BE2C (cell line): ENCODE measurements at regions not wholly inside any gene's neighbourhood (a gene's known extent, or its start where the extent isn't known, plus 50 kb on each side); places are given as distances from the start of the nearest gene placed in this dataset.
A peak's percentile ranks its signal among the peaks of the same experiment; 100 is the strongest.

Experiments
- DNase-seq: peaks from one replicate; pipeline ENCODE4 v3.0.0-alpha.2; 2020
- H3K27me3 ChIP-seq: fragments of 250-450 bp; sonication (Bioruptor Pico); 2 replicates; pipeline ENCODE4 v1.5.1; 2020; ENCODE audit warnings: mild to moderate bottlenecking
- H3K36me3 ChIP-seq: fragments of 250-450 bp; sonication (Bioruptor Pico); 2 replicates; pipeline ENCODE4 v1.5.1; 2020; ENCODE audit warnings: mild to moderate bottlenecking
- H3K4me1 ChIP-seq: fragments of 250-450 bp; sonication (Bioruptor Pico); 2 replicates; pipeline ENCODE4 v1.5.1; 2020
- H3K4me3 ChIP-seq: 2 replicates; pipeline ENCODE4 v1.5.1; 2011; ENCODE audit warnings: low read depth, low read length
- H3K9me3 ChIP-seq: fragments of 250-450 bp; sonication (Bioruptor Pico); 2 replicates; pipeline ENCODE4 v1.5.1; 2020
- TF ChIP-seq, protein P1 (sequence below): IDR thresholded peaks from 2 replicates; pipeline ENCODE4 v1.5.1; 2012; ENCODE audit warnings: mild to moderate bottlenecking, low read depth, low read length

- H3K36me3 ChIP-seq, result no peaks in the 10 kb centered on the region
- H3K27me3 ChIP-seq, result no peaks in the 10 kb centered on the region
- no peaks in the 10 kb centered on the region for H3K4me1 ChIP-seq
- no peaks in the 10 kb centered on the region for H3K9me3 ChIP-seq
- H3K4me3 ChIP-seq, result no peak overlapping the region
- DNase-seq, result no peak
- TF ChIP-seq, protein P1, sequence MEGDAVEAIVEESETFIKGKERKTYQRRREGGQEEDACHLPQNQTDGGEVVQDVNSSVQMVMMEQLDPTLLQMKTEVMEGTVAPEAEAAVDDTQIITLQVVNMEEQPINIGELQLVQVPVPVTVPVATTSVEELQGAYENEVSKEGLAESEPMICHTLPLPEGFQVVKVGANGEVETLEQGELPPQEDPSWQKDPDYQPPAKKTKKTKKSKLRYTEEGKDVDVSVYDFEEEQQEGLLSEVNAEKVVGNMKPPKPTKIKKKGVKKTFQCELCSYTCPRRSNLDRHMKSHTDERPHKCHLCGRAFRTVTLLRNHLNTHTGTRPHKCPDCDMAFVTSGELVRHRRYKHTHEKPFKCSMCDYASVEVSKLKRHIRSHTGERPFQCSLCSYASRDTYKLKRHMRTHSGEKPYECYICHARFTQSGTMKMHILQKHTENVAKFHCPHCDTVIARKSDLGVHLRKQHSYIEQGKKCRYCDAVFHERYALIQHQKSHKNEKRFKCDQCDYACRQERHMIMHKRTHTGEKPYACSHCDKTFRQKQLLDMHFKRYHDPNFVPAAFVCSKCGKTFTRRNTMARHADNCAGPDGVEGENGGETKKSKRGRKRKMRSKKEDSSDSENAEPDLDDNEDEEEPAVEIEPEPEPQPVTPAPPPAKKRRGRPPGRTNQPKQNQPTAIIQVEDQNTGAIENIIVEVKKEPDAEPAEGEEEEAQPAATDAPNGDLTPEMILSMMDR, result no peak
These were observed 150.5 kb downstream of the DKK1 start for GRCh38 chr10:52464368-52465124.

DNA sequence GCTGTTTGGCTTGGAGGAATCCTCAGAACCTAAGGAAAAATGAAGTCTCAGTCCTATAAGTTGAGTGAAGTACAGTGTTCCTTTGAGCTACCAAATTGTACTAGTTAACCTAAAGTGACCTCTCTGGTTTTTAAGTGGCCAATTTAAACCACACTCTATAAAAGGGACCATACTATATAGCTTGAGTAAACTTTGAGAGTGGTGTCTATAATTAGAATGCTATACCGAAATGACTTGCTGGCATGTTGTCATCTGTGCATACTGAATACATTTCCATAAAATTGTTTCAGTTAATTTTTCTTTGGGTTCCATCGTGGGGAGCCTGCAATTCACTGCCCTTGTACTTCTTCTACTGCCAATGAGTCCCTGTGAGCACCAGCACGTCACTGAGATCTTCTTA lies 151.1 kb downstream of the DKK1 start:
- no peaks in the 10 kb centered on the region for H3K4me1 ChIP-seq
- H3K27me3 ChIP-seq, result no peaks in the 10 kb centered on the region
- no peak for DNase-seq
- no peak overlapping the region for H3K4me3 ChIP-seq
- no peaks in the 10 kb centered on the region for H3K9me3 ChIP-seq
- TF ChIP-seq, protein P1, result no peak
- no peaks in the 10 kb centered on the region for H3K36me3 ChIP-seq

GRCh38 chr10:52466464-52466863 lies 152.4 kb downstream of the DKK1 start:
- H3K36me3 ChIP-seq, result no peaks in the 10 kb centered on the region
- DNase-seq, result peak; percentile 21
- TF ChIP-seq, protein P1, result no peak
- no peaks in the 10 kb centered on the region for H3K27me3 ChIP-seq
- H3K4me1 ChIP-seq, result no peaks in the 10 kb centered on the region
- no peak overlapping the region for H3K4me3 ChIP-seq
- no peaks in the 10 kb centered on the region for H3K9me3 ChIP-seq

GRCh38 chr10:52469970-52470705 lies 156.1 kb downstream of the DKK1 start:
- TF ChIP-seq, protein P1, result no peak

DNA sequence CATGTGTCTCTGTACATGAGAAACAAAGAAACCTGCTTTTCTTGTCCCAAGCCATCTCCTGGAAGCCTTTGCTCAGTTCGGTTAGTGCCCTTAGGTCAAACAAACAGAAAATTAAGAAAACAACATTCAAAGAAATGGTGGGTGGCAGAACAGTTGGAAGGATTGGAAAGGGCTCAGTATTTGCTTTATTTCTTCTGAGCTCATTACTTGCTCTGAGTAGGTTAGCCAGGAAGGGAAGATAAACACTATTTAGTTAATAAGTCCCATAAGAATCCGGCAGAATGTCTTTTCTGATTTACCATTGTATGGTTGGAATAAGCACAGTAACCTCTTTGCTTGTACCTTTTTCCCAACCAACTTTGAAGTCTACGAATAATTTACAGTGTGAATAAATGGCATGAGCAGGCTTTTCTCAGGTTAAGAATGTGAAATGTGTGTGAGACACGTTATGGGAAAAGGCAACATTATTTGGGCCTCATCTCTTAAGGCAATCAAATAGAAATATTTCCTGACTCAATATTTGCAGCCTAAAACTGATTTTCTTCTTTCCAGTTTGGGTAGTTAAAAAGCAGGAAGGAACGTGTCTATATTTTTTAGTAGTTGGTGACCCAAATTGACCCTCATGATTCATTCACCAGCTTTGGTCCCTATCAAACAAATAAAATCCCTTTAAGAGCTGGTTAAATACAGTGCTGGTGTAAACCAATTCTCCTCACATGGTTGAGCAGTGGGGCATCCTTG lies 158.5 kb downstream of the DKK1 start:
- no peak overlapping the region for H3K4me3 ChIP-seq
- H3K9me3 ChIP-seq, result no peaks in the 10 kb centered on the region
- H3K36me3 ChIP-seq, result no peaks in the 10 kb centered on the region
- H3K27me3 ChIP-seq, result no peaks in the 10 kb centered on the region
- TF ChIP-seq, protein P1, result no peak
- no peak for DNase-seq
- H3K4me1 ChIP-seq, result no peaks in the 10 kb centered on the region

More at GRCh38 chr10:52469970-52470705, 156.1 kb downstream of the DKK1 start:
- H3K27me3 ChIP-seq, result no peaks in the 10 kb centered on the region
- H3K9me3 ChIP-seq, result no peaks in the 10 kb centered on the region
- no peak overlapping the region for H3K4me3 ChIP-seq
- DNase-seq, result no peak
- no peaks in the 10 kb centered on the region for H3K4me1 ChIP-seq
- H3K36me3 ChIP-seq, result no peaks in the 10 kb centered on the region
